ENCODE measurements at regions not wholly inside any gene's neighbourhood (a gene's known extent, or its start where the extent isn't known, plus 50 kb on each side); places are given as distances from the start of the nearest gene placed in this dataset.

DNA sequence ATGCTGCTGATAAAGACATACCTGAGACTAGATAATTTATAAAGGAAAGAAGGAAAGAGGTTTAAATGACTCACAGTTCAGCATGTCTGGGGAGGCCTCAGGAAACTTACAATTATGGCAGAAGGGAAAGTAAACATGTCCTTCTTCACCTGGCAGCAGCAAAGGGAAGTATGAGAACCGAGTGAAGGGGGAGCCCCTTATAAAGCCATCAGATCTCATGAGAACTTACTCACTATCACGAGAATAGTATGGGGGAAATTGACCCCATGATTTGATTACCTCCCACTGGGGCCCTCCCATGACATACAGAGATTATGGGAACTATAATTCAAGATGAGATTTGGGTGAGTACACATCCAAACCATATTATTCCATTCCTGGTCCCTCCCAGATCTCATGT is 154.4 kb downstream of the FASLG start:
- no peak for TF ChIP-seq TCF4 (CRISPR knock-in tag; IDR thresholded peaks at IDR 0.05; ENCODE audit: borderline replicate concordance)
- TF ChIP-seq TOX (CRISPR knock-in tag; IDR thresholded peaks at IDR 0.05; ENCODE audit: borderline replicate concordance): no peak
- no peak for TF ChIP-seq PPARA (CRISPR knock-in tag; IDR thresholded peaks at IDR 0.05; ENCODE audit: borderline replicate concordance)
- no peak for TF ChIP-seq ZFP30 (CRISPR knock-in tag; IDR thresholded peaks at IDR 0.05)
- no peak for TF ChIP-seq OSR1 (CRISPR knock-in tag; IDR thresholded peaks at IDR 0.05)
- TF ChIP-seq, protein P1, sequence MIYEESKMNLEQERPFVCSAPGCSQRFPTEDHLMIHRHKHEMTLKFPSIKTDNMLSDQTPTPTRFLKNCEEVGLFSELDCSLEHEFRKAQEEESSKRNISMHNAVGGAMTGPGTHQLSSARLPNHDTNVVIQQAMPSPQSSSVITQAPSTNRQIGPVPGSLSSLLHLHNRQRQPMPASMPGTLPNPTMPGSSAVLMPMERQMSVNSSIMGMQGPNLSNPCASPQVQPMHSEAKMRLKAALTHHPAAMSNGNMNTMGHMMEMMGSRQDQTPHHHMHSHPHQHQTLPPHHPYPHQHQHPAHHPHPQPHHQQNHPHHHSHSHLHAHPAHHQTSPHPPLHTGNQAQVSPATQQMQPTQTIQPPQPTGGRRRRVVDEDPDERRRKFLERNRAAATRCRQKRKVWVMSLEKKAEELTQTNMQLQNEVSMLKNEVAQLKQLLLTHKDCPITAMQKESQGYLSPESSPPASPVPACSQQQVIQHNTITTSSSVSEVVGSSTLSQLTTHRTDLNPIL (CRISPR knock-in tag; IDR thresholded peaks at IDR 0.05; ENCODE audit: low read depth): no peak
- TF ChIP-seq ESRRG (CRISPR knock-in tag; IDR thresholded peaks at IDR 0.05): no peak
- TF ChIP-seq ZNF8 (CRISPR knock-in tag; IDR thresholded peaks at IDR 0.05): no peak
- TF ChIP-seq, protein P2, sequence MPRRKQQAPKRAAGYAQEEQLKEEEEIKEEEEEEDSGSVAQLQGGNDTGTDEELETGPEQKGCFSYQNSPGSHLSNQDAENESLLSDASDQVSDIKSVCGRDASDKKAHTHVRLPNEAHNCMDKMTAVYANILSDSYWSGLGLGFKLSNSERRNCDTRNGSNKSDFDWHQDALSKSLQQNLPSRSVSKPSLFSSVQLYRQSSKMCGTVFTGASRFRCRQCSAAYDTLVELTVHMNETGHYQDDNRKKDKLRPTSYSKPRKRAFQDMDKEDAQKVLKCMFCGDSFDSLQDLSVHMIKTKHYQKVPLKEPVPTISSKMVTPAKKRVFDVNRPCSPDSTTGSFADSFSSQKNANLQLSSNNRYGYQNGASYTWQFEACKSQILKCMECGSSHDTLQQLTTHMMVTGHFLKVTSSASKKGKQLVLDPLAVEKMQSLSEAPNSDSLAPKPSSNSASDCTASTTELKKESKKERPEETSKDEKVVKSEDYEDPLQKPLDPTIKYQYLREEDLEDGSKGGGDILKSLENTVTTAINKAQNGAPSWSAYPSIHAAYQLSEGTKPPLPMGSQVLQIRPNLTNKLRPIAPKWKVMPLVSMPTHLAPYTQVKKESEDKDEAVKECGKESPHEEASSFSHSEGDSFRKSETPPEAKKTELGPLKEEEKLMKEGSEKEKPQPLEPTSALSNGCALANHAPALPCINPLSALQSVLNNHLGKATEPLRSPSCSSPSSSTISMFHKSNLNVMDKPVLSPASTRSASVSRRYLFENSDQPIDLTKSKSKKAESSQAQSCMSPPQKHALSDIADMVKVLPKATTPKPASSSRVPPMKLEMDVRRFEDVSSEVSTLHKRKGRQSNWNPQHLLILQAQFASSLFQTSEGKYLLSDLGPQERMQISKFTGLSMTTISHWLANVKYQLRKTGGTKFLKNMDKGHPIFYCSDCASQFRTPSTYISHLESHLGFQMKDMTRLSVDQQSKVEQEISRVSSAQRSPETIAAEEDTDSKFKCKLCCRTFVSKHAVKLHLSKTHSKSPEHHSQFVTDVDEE (CRISPR knock-in tag; IDR thresholded peaks at IDR 0.05): no peak
- TF ChIP-seq ARNTL (CRISPR knock-in tag; IDR thresholded peaks at IDR 0.05; ENCODE audit: borderline replicate concordance, low read depth): no peak
- TF ChIP-seq ZC3H10 (CRISPR knock-in tag; IDR thresholded peaks at IDR 0.05): no peak
- no peak for ATAC-seq

DNA sequence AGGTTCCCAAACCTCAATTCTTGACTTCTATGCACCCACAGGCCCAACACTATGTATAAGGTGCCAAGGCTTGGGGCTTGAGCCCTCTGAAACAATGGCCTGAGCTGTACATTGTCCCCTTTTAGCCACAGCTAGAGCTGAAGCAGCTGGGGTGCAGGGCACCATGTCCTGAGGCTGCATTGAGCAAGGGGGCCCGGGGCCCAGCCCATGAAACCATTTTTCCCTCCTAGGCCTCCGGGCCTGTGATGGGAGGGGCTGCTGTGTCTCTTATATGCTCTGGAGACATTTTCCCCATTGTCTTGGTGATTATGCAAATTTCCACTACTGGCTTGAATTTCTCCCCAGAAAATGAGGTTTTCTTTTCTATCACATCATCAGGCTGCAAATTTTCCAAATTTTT is 155.5 kb downstream of the FASLG start:
- ATAC-seq: no peak
- TF ChIP-seq, protein P3, sequence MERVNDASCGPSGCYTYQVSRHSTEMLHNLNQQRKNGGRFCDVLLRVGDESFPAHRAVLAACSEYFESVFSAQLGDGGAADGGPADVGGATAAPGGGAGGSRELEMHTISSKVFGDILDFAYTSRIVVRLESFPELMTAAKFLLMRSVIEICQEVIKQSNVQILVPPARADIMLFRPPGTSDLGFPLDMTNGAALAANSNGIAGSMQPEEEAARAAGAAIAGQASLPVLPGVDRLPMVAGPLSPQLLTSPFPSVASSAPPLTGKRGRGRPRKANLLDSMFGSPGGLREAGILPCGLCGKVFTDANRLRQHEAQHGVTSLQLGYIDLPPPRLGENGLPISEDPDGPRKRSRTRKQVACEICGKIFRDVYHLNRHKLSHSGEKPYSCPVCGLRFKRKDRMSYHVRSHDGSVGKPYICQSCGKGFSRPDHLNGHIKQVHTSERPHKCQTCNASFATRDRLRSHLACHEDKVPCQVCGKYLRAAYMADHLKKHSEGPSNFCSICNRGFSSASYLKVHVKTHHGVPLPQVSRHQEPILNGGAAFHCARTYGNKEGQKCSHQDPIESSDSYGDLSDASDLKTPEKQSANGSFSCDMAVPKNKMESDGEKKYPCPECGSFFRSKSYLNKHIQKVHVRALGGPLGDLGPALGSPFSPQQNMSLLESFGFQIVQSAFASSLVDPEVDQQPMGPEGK (CRISPR knock-in tag; IDR thresholded peaks at IDR 0.05; ENCODE audit: borderline replicate concordance): no peak
- TF ChIP-seq, protein P4, sequence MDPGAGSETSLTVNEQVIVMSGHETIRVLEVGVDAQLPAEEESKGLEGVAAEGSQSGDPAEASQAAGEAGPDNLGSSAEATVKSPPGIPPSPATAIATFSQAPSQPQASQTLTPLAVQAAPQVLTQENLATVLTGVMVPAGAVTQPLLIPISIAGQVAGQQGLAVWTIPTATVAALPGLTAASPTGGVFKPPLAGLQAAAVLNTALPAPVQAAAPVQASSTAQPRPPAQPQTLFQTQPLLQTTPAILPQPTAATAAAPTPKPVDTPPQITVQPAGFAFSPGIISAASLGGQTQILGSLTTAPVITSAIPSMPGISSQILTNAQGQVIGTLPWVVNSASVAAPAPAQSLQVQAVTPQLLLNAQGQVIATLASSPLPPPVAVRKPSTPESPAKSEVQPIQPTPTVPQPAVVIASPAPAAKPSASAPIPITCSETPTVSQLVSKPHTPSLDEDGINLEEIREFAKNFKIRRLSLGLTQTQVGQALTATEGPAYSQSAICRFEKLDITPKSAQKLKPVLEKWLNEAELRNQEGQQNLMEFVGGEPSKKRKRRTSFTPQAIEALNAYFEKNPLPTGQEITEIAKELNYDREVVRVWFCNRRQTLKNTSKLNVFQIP (CRISPR knock-in tag; IDR thresholded peaks at IDR 0.05; ENCODE audit: borderline replicate concordance, low read depth): no peak
- TF ChIP-seq ARNTL (CRISPR knock-in tag; IDR thresholded peaks at IDR 0.05; ENCODE audit: borderline replicate concordance, low read depth) (no peak), BACH2 (CRISPR knock-in tag; IDR thresholded peaks at IDR 0.05; ENCODE audit: borderline replicate concordance) (no peak), GLIS3 (CRISPR knock-in tag; IDR thresholded peaks at IDR 0.05) (no peak), ZFP30 (CRISPR knock-in tag; IDR thresholded peaks at IDR 0.05) (no peak), SNAI2 (CRISPR knock-in tag; IDR thresholded peaks at IDR 0.05) (no peak), ESRRG (CRISPR knock-in tag; IDR thresholded peaks at IDR 0.05) (no peak), CSDC2 (CRISPR knock-in tag; IDR thresholded peaks at IDR 0.05) (no peak), PPARA (CRISPR knock-in tag; IDR thresholded peaks at IDR 0.05; ENCODE audit: borderline replicate concordance) (no peak), ZNF565 (CRISPR knock-in tag; conservative IDR thresholded peaks at IDR 0.05; ENCODE audit: low read depth) (no peak), ZNF70 (CRISPR knock-in tag; IDR thresholded peaks at IDR 0.05) (no peak), RARB (CRISPR knock-in tag; IDR thresholded peaks at IDR 0.05) (no peak), ISL1 (CRISPR knock-in tag; IDR thresholded peaks at IDR 0.05) (no peak), ZC3H10 (CRISPR knock-in tag; IDR thresholded peaks at IDR 0.05) (no peak)
- TF ChIP-seq, protein P2 (CRISPR knock-in tag; IDR thresholded peaks at IDR 0.05): no peak
